ENCODE measurements at regions not wholly inside any gene's neighbourhood (a gene's known extent, or its start where the extent isn't known, plus 50 kb on each side); places are given as distances from the start of the nearest gene placed in this dataset.

GRCh38 chr16:64730261-64730660, 391.6 kb downstream of the CDH11 start:
- DNase-seq (ENCODE audit: low read depth): peak; percentile 55
- TF ChIP-seq CTCF (IDR thresholded peaks at IDR 0.05; ENCODE audit: insufficient read depth, low read length, severe bottlenecking): no peak
- Histone ChIP-seq H3K36me3 (ENCODE audit: control insufficient read depth, insufficient read depth, low read length) (no peaks in the 10 kb centered on the region), H3K4me3 (ENCODE audit: low read depth, low read length) (no peak overlapping the region), H3K27me3 (ENCODE audit: control insufficient read depth, insufficient read depth, low read length) (no peaks in the 10 kb centered on the region)
- FAIRE-seq: no peak

GRCh38 chr16:64724339-64724738, 397.5 kb downstream of the CDH11 start:
- H3K36me3 ChIP-seq (ENCODE audit: control insufficient read depth, insufficient read depth, low read length): no peaks in the 10 kb centered on the region
- H3K27me3 ChIP-seq (ENCODE audit: control insufficient read depth, insufficient read depth, low read length): no peaks in the 10 kb centered on the region
- no peak for TF ChIP-seq CTCF (IDR thresholded peaks at IDR 0.05; ENCODE audit: insufficient read depth, low read length, severe bottlenecking)
- DNase-seq (ENCODE audit: low read depth) (no peak), FAIRE-seq (no peak)
- H3K4me3 ChIP-seq (ENCODE audit: low read depth, low read length): no peak overlapping the region

GRCh38 chr16:64718486-64718885, 403.4 kb downstream of the CDH11 start:
- H3K4me3 ChIP-seq (ENCODE audit: low read depth, low read length): no peak overlapping the region
- H3K27me3 ChIP-seq (ENCODE audit: control insufficient read depth, insufficient read depth, low read length): no peaks in the 10 kb centered on the region
- H3K36me3 ChIP-seq (ENCODE audit: control insufficient read depth, insufficient read depth, low read length): no peaks in the 10 kb centered on the region
- TF ChIP-seq CTCF (IDR thresholded peaks at IDR 0.05; ENCODE audit: insufficient read depth, low read length, severe bottlenecking): no peak
- no peak for FAIRE-seq
- DNase-seq (ENCODE audit: low read depth): no peak

GRCh38 chr16:64717871-64718270, 404.0 kb downstream of the CDH11 start:
- DNase-seq (ENCODE audit: low read depth): no peak
- Histone ChIP-seq H3K36me3 (ENCODE audit: control insufficient read depth, insufficient read depth, low read length) (no peaks in the 10 kb centered on the region), H3K4me3 (ENCODE audit: low read depth, low read length) (no peak overlapping the region), H3K27me3 (ENCODE audit: control insufficient read depth, insufficient read depth, low read length) (no peaks in the 10 kb centered on the region)
- FAIRE-seq: no peak
- TF ChIP-seq CTCF (IDR thresholded peaks at IDR 0.05; ENCODE audit: insufficient read depth, low read length, severe bottlenecking): no peak

GRCh38 chr16:64715624-64716023, 406.2 kb downstream of the CDH11 start:
- DNase-seq (ENCODE audit: low read depth) (no peak), FAIRE-seq (peak; percentile 7)
- no peaks in the 10 kb centered on the region for H3K27me3 ChIP-seq (ENCODE audit: control insufficient read depth, insufficient read depth, low read length)
- H3K36me3 ChIP-seq (ENCODE audit: control insufficient read depth, insufficient read depth, low read length): no peaks in the 10 kb centered on the region
- H3K4me3 ChIP-seq (ENCODE audit: low read depth, low read length): no peak overlapping the region
- no peak for TF ChIP-seq CTCF (IDR thresholded peaks at IDR 0.05; ENCODE audit: insufficient read depth, low read length, severe bottlenecking)

GRCh38 chr16:64712026-64712425, 409.8 kb downstream of the CDH11 start:
- H3K4me3 ChIP-seq (ENCODE audit: low read depth, low read length): no peak overlapping the region
- TF ChIP-seq CTCF (IDR thresholded peaks at IDR 0.05; ENCODE audit: insufficient read depth, low read length, severe bottlenecking): no peak
- FAIRE-seq (no peak), DNase-seq (ENCODE audit: low read depth) (no peak)
- no peaks in the 10 kb centered on the region for H3K27me3 ChIP-seq (ENCODE audit: control insufficient read depth, insufficient read depth, low read length)
- no peaks in the 10 kb centered on the region for H3K36me3 ChIP-seq (ENCODE audit: control insufficient read depth, insufficient read depth, low read length)

All from bronchial epithelial cell (primary cell).